CD14-positive monocyte (primary cell): ENCODE measurements at regions not wholly inside any gene's neighbourhood (a gene's known extent, or its start where the extent isn't known, plus 50 kb on each side); places are given as distances from the start of the nearest gene placed in this dataset. TPM values are rescaled to one million over a fixed set of nuclear protein-coding genes. Genes with fewer than 3 reads are reported as not detected.

Experiments
- DNase-seq, 3 donors: peaks; one replicate each; pipeline ENCODE4 v3.0.0-alpha.2; 2011 to 2022
- H2AFZ ChIP-seq: 2 replicates; pipeline ENCODE4 v1.6.0; 2012; ENCODE audit warnings: mild to moderate bottlenecking, low read depth, low read length, inconsistent platforms; ENCODE audit not compliant: insufficient read depth, poor library complexity, severe bottlenecking
- H3K27ac ChIP-seq, 2 donors: 1 replicate in 1 of 2; 2 replicates in 1 of 2; pipeline ENCODE4 v1.5.1; 2012 to 2013; ENCODE audit warnings: low read length in 2 of 2, control low read depth in 1 of 2, inconsistent platforms in 1 of 2, low read depth in 1 of 2, mild to moderate bottlenecking in 1 of 2
- H3K27me3 ChIP-seq, 2 donors: one replicate each; pipeline versions ENCODE4 v1.6.0 to v1.6.1; 2011 to 2013; ENCODE audit warnings: low read length in 2 of 2; ENCODE audit not compliant: control insufficient read depth in 2 of 2, insufficient read depth in 2 of 2
- H3K36me3 ChIP-seq, 2 donors: replicated peaks in 1 of 2; 1 replicate in 1 of 2; 2 replicates in 1 of 2; pipeline versions ENCODE4 v1.5.1 to v1.6.1; 2012 to 2013; ENCODE audit warnings: low read length in 2 of 2, control low read depth in 1 of 2, inconsistent platforms in 1 of 2, mild to moderate bottlenecking in 1 of 2; ENCODE audit not compliant: insufficient read depth in 2 of 2, control insufficient read depth in 1 of 2
- H3K4me1 ChIP-seq, 2 donors: 1 replicate in 1 of 2; 2 replicates in 1 of 2; pipeline versions ENCODE4 v1.5.1 to v1.6.1; 2012 to 2013; ENCODE audit warnings: low read length in 2 of 2, control low read depth in 1 of 2, inconsistent platforms in 1 of 2, mild to moderate bottlenecking in 1 of 2, moderate library complexity in 1 of 2; ENCODE audit not compliant: insufficient read depth in 2 of 2, control insufficient read depth in 1 of 2
- H3K4me2 ChIP-seq: replicated peaks from 2 replicates; pipeline ENCODE3; 2012; ENCODE audit warnings: low read length, moderate library complexity, mild to moderate bottlenecking; ENCODE audit not compliant: poor library complexity, severe bottlenecking; ENCODE audit errors: extremely low read depth
- H3K4me3 ChIP-seq, 3 experiments: fragments of 200-600 bp in 1 of 3; sonication (generic) in 1 of 3; replicated peaks in 1 of 3; 1 replicate in 2 of 3; 2 replicates in 1 of 3; pipeline ENCODE4 v1.5.1; 2011 to 2013; ENCODE audit warnings: low read length in 3 of 3, mild to moderate bottlenecking in 3 of 3, control low read depth in 2 of 3, low read depth in 2 of 3, inconsistent platforms in 1 of 3, moderate library complexity in 1 of 3
- H3K79me2 ChIP-seq: 2 replicates; pipeline ENCODE4 v1.6.0; 2012; ENCODE audit warnings: mild to moderate bottlenecking, control low read depth, inconsistent platforms, low read length, moderate library complexity; ENCODE audit not compliant: insufficient read depth
- H3K9ac ChIP-seq: 2 replicates; pipeline ENCODE4 v1.6.0; 2017; ENCODE audit warnings: low read length, mild to moderate bottlenecking; ENCODE audit not compliant: insufficient read depth, poor library complexity, severe bottlenecking
- H3K9me3 ChIP-seq, 2 donors: replicated peaks in 1 of 2; 1 replicate in 1 of 2; 2 replicates in 1 of 2; pipeline versions ENCODE4 v1.5.1 to v1.6.1; 2012 to 2013; ENCODE audit warnings: low read length in 2 of 2, control low read depth in 1 of 2; ENCODE audit not compliant: control insufficient read depth in 1 of 2, insufficient read depth in 1 of 2
- H4K20me1 ChIP-seq: 2 replicates; pipeline ENCODE4 v1.6.0; 2012; ENCODE audit warnings: mild to moderate bottlenecking, low read length, control low read depth, moderate library complexity; ENCODE audit not compliant: insufficient read depth
- H3K27ac Mint-ChIP-seq, 7 donors: one replicate each; pipeline ENCODE4 v1.8.0; 2020; ENCODE audit warnings: mild to moderate bottlenecking in 7 of 7, mixed read lengths in 7 of 7, moderate library complexity in 6 of 7, inconsistent platforms in 2 of 7
- H3K27me3 Mint-ChIP-seq, 3 donors: one replicate each; pipeline ENCODE4 v1.8.0; 2021 to 2022; ENCODE audit warnings: low read depth in 3 of 3, mild to moderate bottlenecking in 3 of 3, mixed read lengths in 3 of 3, moderate library complexity in 3 of 3, inconsistent platforms in 1 of 3
- H3K36me3 Mint-ChIP-seq, 2 donors: one replicate each; pipeline ENCODE4 v1.8.0; 2020; ENCODE audit warnings: mixed read lengths in 2 of 2, inconsistent platforms in 1 of 2, mild to moderate bottlenecking in 1 of 2
- H3K4me1 Mint-ChIP-seq: one replicate; pipeline ENCODE4 v1.8.0; 2020; ENCODE audit warnings: mild to moderate bottlenecking, mixed read lengths
- H3K4me3 Mint-ChIP-seq, 2 donors: one replicate each; pipeline ENCODE4 v1.8.0; 2020; ENCODE audit warnings: mild to moderate bottlenecking in 2 of 2, mixed read lengths in 2 of 2, moderate library complexity in 1 of 2
- H3K9me3 Mint-ChIP-seq, 7 donors: one replicate each; pipeline ENCODE4 v1.8.0; 2020 to 2022; ENCODE audit warnings: mixed read lengths in 7 of 7, mild to moderate bottlenecking in 6 of 7, moderate library complexity in 6 of 7, inconsistent platforms in 2 of 7
- WGBS: methylation state at CpG from one replicate; pipeline ENCODE4 v1.1.5; 2013; ENCODE audit warnings: missing lambda C conversion rate; ENCODE audit not compliant: insufficient coverage; 5-methylcytosine and 5-hydroxymethylcytosine counted together
- intact Hi-C, 2 donors: fragments of 100-400 bp; cut with micrococcal nuclease; formaldehyde crosslinking; loops; one replicate each; pipeline versions ENCODE4 v1.15.0 to v1.15.1; 2023
- small RNA-seq: library from RNA; depleted of rRNA; stranded (forward); fragments of <200 nt; gene quantifications from one replicate; pipeline ENCODE3, GENCODE V24; 2012; ENCODE audit warnings: low read depth; ENCODE audit not compliant: insufficient read length
- TF ChIP-seq, protein P1 (sequence below): fragments of 200-600 bp; IDR thresholded peaks from one replicate; pipeline ENCODE4 v1.8.0; 2022; ENCODE audit warnings: antibody characterized with exemption, mild to moderate bottlenecking

- WGBS: 60% methylated on average over 1 of the region's 3 CpGs
- DNase-seq: no peak
- TF ChIP-seq, protein P1, sequence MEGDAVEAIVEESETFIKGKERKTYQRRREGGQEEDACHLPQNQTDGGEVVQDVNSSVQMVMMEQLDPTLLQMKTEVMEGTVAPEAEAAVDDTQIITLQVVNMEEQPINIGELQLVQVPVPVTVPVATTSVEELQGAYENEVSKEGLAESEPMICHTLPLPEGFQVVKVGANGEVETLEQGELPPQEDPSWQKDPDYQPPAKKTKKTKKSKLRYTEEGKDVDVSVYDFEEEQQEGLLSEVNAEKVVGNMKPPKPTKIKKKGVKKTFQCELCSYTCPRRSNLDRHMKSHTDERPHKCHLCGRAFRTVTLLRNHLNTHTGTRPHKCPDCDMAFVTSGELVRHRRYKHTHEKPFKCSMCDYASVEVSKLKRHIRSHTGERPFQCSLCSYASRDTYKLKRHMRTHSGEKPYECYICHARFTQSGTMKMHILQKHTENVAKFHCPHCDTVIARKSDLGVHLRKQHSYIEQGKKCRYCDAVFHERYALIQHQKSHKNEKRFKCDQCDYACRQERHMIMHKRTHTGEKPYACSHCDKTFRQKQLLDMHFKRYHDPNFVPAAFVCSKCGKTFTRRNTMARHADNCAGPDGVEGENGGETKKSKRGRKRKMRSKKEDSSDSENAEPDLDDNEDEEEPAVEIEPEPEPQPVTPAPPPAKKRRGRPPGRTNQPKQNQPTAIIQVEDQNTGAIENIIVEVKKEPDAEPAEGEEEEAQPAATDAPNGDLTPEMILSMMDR: no peak
- Mint-ChIP-seq H3K36me3 (no peaks in the 10 kb centered on the region), H3K27ac (no peak overlapping the region), H3K9me3 (peaks cover 0 to 3% (median 0%) of the 10 kb centered on the region in 7 donors), H3K27me3 (no peaks in the 10 kb centered on the region), H3K4me1 (no peaks in the 10 kb centered on the region), H3K4me3 (no peak overlapping the region)
- Histone ChIP-seq H4K20me1 (no peaks in the 10 kb centered on the region), H3K4me1 (no peaks in the 10 kb centered on the region), H2AFZ (no peak overlapping the region), H3K9me3 (no peaks in the 10 kb centered on the region), H3K79me2 (no peaks in the 10 kb centered on the region), H3K4me3 (no peak overlapping the region), H3K9ac (no peak overlapping the region), H3K27ac (no peak overlapping the region), H3K4me2 (no peak overlapping the region), H3K36me3 (no peaks in the 10 kb centered on the region), H3K27me3 (no peaks in the 10 kb centered on the region)
- intact Hi-C loops: no loop called here
Measured at GRCh38 chr5:24433555-24433954, 211.2 kb downstream of the CDH10 start.

Small RNA genes lying in the stretch of these regions (small RNA-seq; reads per million reads assigned to genes)
- gene AC026784.1 (not detected), gene RF00019 (not detected), gene RF00561 (not detected)
